ENCODE measurements at regions not wholly inside any gene's neighbourhood (a gene's known extent, or its start where the extent isn't known, plus 50 kb on each side); places are given as distances from the start of the nearest gene placed in this dataset.

- Histone ChIP-seq H3K9ac (no peak overlapping the region), H3K4me1 (ENCODE audit: low read depth, poor library complexity, severe bottlenecking) (no peaks in the 10 kb centered on the region), H2AFZ (ENCODE audit: low read depth) (no peak overlapping the region), H3K27ac (no peak overlapping the region), H3K79me2 (ENCODE audit: insufficient read depth, low read depth) (no peaks in the 10 kb centered on the region), H3K36me3 (ENCODE audit: insufficient read depth) (no peaks in the 10 kb centered on the region), H4K20me1 (ENCODE audit: insufficient read depth) (no peaks in the 10 kb centered on the region), H3K4me3 (IDR thresholded peaks at IDR 0.05; ENCODE audit: insufficient read depth, low read depth, low read length) (no peak overlapping the region), H3K4me2 (no peak overlapping the region), H3K27me3 (ENCODE audit: insufficient read depth, low read depth) (no peaks in the 10 kb centered on the region)
- TF ChIP-seq CTCF (conservative IDR thresholded peaks at IDR 0.05; ENCODE audit: low read depth, low read length): no peak
Measured at GRCh38 chr18:28805491-28805890, 628.6 kb upstream of the CDH2 start.

- H3K4me3 ChIP-seq (IDR thresholded peaks at IDR 0.05; ENCODE audit: insufficient read depth, low read depth, low read length): no peak overlapping the region
- TF ChIP-seq CTCF (conservative IDR thresholded peaks at IDR 0.05; ENCODE audit: low read depth, low read length): no peak
- no peak overlapping the region for H3K4me2 ChIP-seq
- H3K79me2 ChIP-seq (ENCODE audit: insufficient read depth, low read depth): no peaks in the 10 kb centered on the region
- no peak overlapping the region for H3K9ac ChIP-seq
- H3K4me1 ChIP-seq (ENCODE audit: low read depth, poor library complexity, severe bottlenecking): no peaks in the 10 kb centered on the region
- H3K27ac ChIP-seq: no peak overlapping the region
- H4K20me1 ChIP-seq (ENCODE audit: insufficient read depth): no peaks in the 10 kb centered on the region
- no peaks in the 10 kb centered on the region for H3K27me3 ChIP-seq (ENCODE audit: insufficient read depth, low read depth)
- no peaks in the 10 kb centered on the region for H3K36me3 ChIP-seq (ENCODE audit: insufficient read depth)
- H2AFZ ChIP-seq (ENCODE audit: low read depth): no peak overlapping the region
Measured at GRCh38 chr18:28804512-28805202, 627.7 kb upstream of the CDH2 start.

- Histone ChIP-seq H3K4me2 (no peak overlapping the region), H3K9ac (no peak overlapping the region), H3K4me3 (IDR thresholded peaks at IDR 0.05; ENCODE audit: insufficient read depth, low read depth, low read length) (no peak overlapping the region), H3K79me2 (ENCODE audit: insufficient read depth, low read depth) (no peaks in the 10 kb centered on the region), H2AFZ (ENCODE audit: low read depth) (no peak overlapping the region), H3K27ac (no peak overlapping the region), H3K4me1 (ENCODE audit: low read depth, poor library complexity, severe bottlenecking) (no peaks in the 10 kb centered on the region), H3K27me3 (ENCODE audit: insufficient read depth, low read depth) (no peaks in the 10 kb centered on the region), H4K20me1 (ENCODE audit: insufficient read depth) (no peaks in the 10 kb centered on the region), H3K36me3 (ENCODE audit: insufficient read depth) (no peaks in the 10 kb centered on the region)
- no peak for TF ChIP-seq CTCF (conservative IDR thresholded peaks at IDR 0.05; ENCODE audit: low read depth, low read length)
Measured at GRCh38 chr18:28802546-28802945, 625.6 kb upstream of the CDH2 start.

GRCh38 chr18:28801876-28802275 is 624.9 kb upstream of the CDH2 start:
- Histone ChIP-seq H3K9ac (no peak overlapping the region), H3K4me3 (IDR thresholded peaks at IDR 0.05; ENCODE audit: insufficient read depth, low read depth, low read length) (no peak overlapping the region), H3K4me1 (ENCODE audit: low read depth, poor library complexity, severe bottlenecking) (no peaks in the 10 kb centered on the region), H2AFZ (ENCODE audit: low read depth) (no peak overlapping the region), H4K20me1 (ENCODE audit: insufficient read depth) (no peaks in the 10 kb centered on the region), H3K27ac (no peak overlapping the region), H3K4me2 (no peak overlapping the region), H3K27me3 (ENCODE audit: insufficient read depth, low read depth) (no peaks in the 10 kb centered on the region), H3K36me3 (ENCODE audit: insufficient read depth) (no peaks in the 10 kb centered on the region), H3K79me2 (ENCODE audit: insufficient read depth, low read depth) (no peaks in the 10 kb centered on the region)
- no peak for TF ChIP-seq CTCF (conservative IDR thresholded peaks at IDR 0.05; ENCODE audit: low read depth, low read length)
